ENCODE measurements at regions not wholly inside any gene's neighbourhood (a gene's known extent, or its start where the extent isn't known, plus 50 kb on each side); places are given as distances from the start of the nearest gene placed in this dataset.

- TF ChIP-seq POLR2A (IDR thresholded peaks at IDR 0.05) (no peak), CTCF (IDR thresholded peaks at IDR 0.05) (no peak)
Measured at GRCh38 chr15:36502509-36502908, 76.9 kb upstream of the CDIN1 start.

Measured in esophagus squamous epithelium (tissue), 4 donors.